ENCODE measurements at regions not wholly inside any gene's neighbourhood (a gene's known extent, or its start where the extent isn't known, plus 50 kb on each side); places are given as distances from the start of the nearest gene placed in this dataset.
"Not testable (repeated sequence)": the region's sequence is repeated elsewhere in the genome, so short reads cannot be mapped to it uniquely, and the experiment has no call there.

GRCh38 chr14:85061256-85061655, 468.7 kb upstream of the FLRT2 start:
- H3K27ac Mint-ChIP-seq: no peak overlapping the region
- no peaks in the 10 kb centered on the region for H3K27me3 Mint-ChIP-seq
- H3K4me1 Mint-ChIP-seq (ENCODE audit: low read depth): no peaks in the 10 kb centered on the region
- intact Hi-C loops (cut with micrococcal nuclease): no loop called here
- H3K4me3 Mint-ChIP-seq: no peak overlapping the region
- H3K36me3 Mint-ChIP-seq (ENCODE audit: low read depth): no peaks in the 10 kb centered on the region
- peaks cover 24% of the 10 kb centered on the region for H3K9me3 Mint-ChIP-seq

DNA sequence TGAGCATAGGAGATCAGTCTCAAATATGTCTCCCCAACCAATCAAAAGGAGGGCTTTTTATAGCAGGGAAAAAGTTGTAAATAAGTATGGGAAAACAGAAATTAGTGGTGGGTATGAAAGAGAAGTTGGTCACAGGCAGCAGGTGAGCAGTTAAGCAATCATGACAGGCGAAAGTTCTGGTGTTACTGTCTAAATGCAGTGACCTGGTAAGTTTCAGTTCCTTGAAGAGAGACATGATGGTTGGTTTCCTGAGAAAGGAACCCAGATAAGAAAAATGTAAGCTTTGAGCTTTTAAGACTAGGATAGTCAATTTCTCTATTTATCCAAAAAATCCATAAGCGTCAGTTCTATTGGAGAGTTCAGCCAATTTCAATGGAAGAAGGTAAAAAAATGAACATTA, 466.2 kb upstream of the FLRT2 start:
- H3K4me1 Mint-ChIP-seq (ENCODE audit: low read depth): no peaks in the 10 kb centered on the region
- no peaks in the 10 kb centered on the region for H3K27me3 Mint-ChIP-seq
- H3K4me3 Mint-ChIP-seq: no peak overlapping the region
- peaks cover 21% of the 10 kb centered on the region for H3K9me3 Mint-ChIP-seq
- intact Hi-C loops (cut with micrococcal nuclease): no loop called here
- H3K27ac Mint-ChIP-seq: no peak overlapping the region
- no peaks in the 10 kb centered on the region for H3K36me3 Mint-ChIP-seq (ENCODE audit: low read depth)

- no peak overlapping the region for H3K4me3 Mint-ChIP-seq
- intact Hi-C loops (cut with micrococcal nuclease): no loop called here
- no peak overlapping the region for H3K27ac Mint-ChIP-seq
- peaks cover 9% of the 10 kb centered on the region for H3K9me3 Mint-ChIP-seq
- no peaks in the 10 kb centered on the region for H3K4me1 Mint-ChIP-seq (ENCODE audit: low read depth)
- H3K27me3 Mint-ChIP-seq: no peaks in the 10 kb centered on the region
- no peaks in the 10 kb centered on the region for H3K36me3 Mint-ChIP-seq (ENCODE audit: low read depth)
These were observed 458.5 kb upstream of the FLRT2 start for GRCh38 chr14:85071447-85071846.

DNA sequence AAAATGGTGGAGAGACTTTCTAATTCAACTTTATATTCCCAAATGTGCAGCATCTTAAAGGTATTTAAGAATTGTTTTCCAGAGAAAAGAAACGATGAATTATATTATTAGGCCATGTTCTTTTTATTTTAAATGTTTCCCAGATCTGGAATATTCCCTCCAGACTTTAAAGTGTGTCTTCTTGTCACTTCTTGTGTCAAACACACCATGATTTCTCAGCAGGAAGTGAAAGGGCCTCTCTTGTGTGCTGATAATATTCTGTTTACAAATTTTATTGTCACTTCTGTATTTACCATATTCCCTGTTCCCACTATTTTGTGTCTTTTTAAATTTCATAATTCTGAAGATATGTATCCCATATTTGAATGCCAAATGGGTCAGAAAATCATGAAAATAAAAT, 455.0 kb upstream of the FLRT2 start:
- H3K27ac Mint-ChIP-seq: no peak overlapping the region
- no peaks in the 10 kb centered on the region for H3K27me3 Mint-ChIP-seq
- H3K4me3 Mint-ChIP-seq: no peak overlapping the region
- intact Hi-C loops (cut with micrococcal nuclease): no loop called here
- no peaks in the 10 kb centered on the region for H3K4me1 Mint-ChIP-seq (ENCODE audit: low read depth)
- no peaks in the 10 kb centered on the region for H3K36me3 Mint-ChIP-seq (ENCODE audit: low read depth)
- peaks cover 9% of the 10 kb centered on the region for H3K9me3 Mint-ChIP-seq

- Mint-ChIP-seq H3K27me3 (no peaks in the 10 kb centered on the region), H3K36me3 (ENCODE audit: low read depth) (no peaks in the 10 kb centered on the region), H3K27ac (no peak overlapping the region), H3K4me1 (ENCODE audit: low read depth) (no peaks in the 10 kb centered on the region), H3K9me3 (peaks cover 2% of the 10 kb centered on the region), H3K4me3 (no peak overlapping the region)
- intact Hi-C loops (cut with micrococcal nuclease): no loop called here
These were observed 454.1 kb upstream of the FLRT2 start for GRCh38 chr14:85075694-85076476.

DNA sequence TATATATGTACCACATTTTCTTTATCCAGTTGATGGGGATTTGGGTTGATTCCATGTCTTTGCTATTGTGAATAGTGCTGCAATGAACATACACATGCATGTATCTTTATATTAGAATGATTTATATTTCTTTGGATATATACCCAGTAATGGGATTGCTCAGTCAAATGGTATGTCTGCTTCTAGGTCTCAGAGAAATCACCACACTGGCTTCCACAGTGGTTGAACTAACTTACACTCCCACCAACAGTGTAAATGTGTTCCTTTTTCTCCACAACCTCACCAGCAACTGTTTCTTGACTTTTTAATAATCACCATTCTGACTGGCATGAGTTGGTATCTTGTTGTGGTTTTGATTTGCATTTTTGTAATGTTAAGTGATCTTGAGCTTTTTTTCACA, 452.2 kb upstream of the FLRT2 start:
- H3K27me3 Mint-ChIP-seq; H3K4me3 Mint-ChIP-seq; H3K27ac Mint-ChIP-seq; H3K36me3 Mint-ChIP-seq (ENCODE audit: low read depth); H3K4me1 Mint-ChIP-seq (ENCODE audit: low read depth); intact Hi-C loops (cut with micrococcal nuclease): not testable (repeated sequence)
- peaks cover 12% of the 10 kb centered on the region for H3K9me3 Mint-ChIP-seq

GRCh38 chr14:85079842-85080730, 449.9 kb upstream of the FLRT2 start:
- Mint-ChIP-seq H3K4me1 (ENCODE audit: low read depth) (no peaks in the 10 kb centered on the region), H3K4me3 (no peak overlapping the region), H3K27me3 (no peaks in the 10 kb centered on the region), H3K36me3 (ENCODE audit: low read depth) (no peaks in the 10 kb centered on the region), H3K27ac (no peak overlapping the region), H3K9me3 (peaks cover 15% of the 10 kb centered on the region)
- intact Hi-C loops (cut with micrococcal nuclease): no loop called here

- Mint-ChIP-seq H3K9me3 (peaks cover 24% of the 10 kb centered on the region), H3K36me3 (ENCODE audit: low read depth) (no peaks in the 10 kb centered on the region), H3K27me3 (no peaks in the 10 kb centered on the region), H3K4me1 (ENCODE audit: low read depth) (no peaks in the 10 kb centered on the region), H3K27ac (no peak overlapping the region), H3K4me3 (no peak overlapping the region)
- intact Hi-C loops (cut with micrococcal nuclease): no loop called here
These were observed 445.6 kb upstream of the FLRT2 start for GRCh38 chr14:85084344-85084743.

- H3K27me3 Mint-ChIP-seq: no peaks in the 10 kb centered on the region
- H3K27ac Mint-ChIP-seq: no peak overlapping the region
- H3K9me3 Mint-ChIP-seq: peaks cover 24% of the 10 kb centered on the region
- H3K36me3 Mint-ChIP-seq (ENCODE audit: low read depth): no peaks in the 10 kb centered on the region
- H3K4me1 Mint-ChIP-seq (ENCODE audit: low read depth): no peaks in the 10 kb centered on the region
- H3K4me3 Mint-ChIP-seq: no peak overlapping the region
- intact Hi-C loops (cut with micrococcal nuclease): no loop called here
These were observed 444.0 kb upstream of the FLRT2 start for GRCh38 chr14:85085981-85086380.

- Mint-ChIP-seq H3K27ac (no peak overlapping the region), H3K27me3 (no peaks in the 10 kb centered on the region), H3K9me3 (peaks cover 18% of the 10 kb centered on the region), H3K4me3 (no peak overlapping the region), H3K4me1 (ENCODE audit: low read depth) (no peaks in the 10 kb centered on the region), H3K36me3 (ENCODE audit: low read depth) (no peaks in the 10 kb centered on the region)
- intact Hi-C loops (cut with micrococcal nuclease): no loop called here
These were observed 442.7 kb upstream of the FLRT2 start for GRCh38 chr14:85087201-85087600.

GRCh38 chr14:85088192-85088591, 441.8 kb upstream of the FLRT2 start:
- no peaks in the 10 kb centered on the region for H3K36me3 Mint-ChIP-seq (ENCODE audit: low read depth)
- H3K9me3 Mint-ChIP-seq: peaks cover 9% of the 10 kb centered on the region

GRCh38 chr14:85090681-85091080, 439.3 kb upstream of the FLRT2 start:
- H3K4me3 Mint-ChIP-seq: no peak overlapping the region
- H3K4me1 Mint-ChIP-seq (ENCODE audit: low read depth): no peaks in the 10 kb centered on the region
- intact Hi-C loops (cut with micrococcal nuclease): no loop called here
- H3K27me3 Mint-ChIP-seq: no peaks in the 10 kb centered on the region
- peaks cover 9% of the 10 kb centered on the region for H3K9me3 Mint-ChIP-seq
- no peak overlapping the region for H3K27ac Mint-ChIP-seq
- no peaks in the 10 kb centered on the region for H3K36me3 Mint-ChIP-seq (ENCODE audit: low read depth)

More at GRCh38 chr14:85088192-85088591, 441.8 kb upstream of the FLRT2 start:
- intact Hi-C loops (cut with micrococcal nuclease): no loop called here
- no peaks in the 10 kb centered on the region for H3K27me3 Mint-ChIP-seq
- H3K4me1 Mint-ChIP-seq (ENCODE audit: low read depth): no peaks in the 10 kb centered on the region
- H3K4me3 Mint-ChIP-seq: no peak overlapping the region
- no peak overlapping the region for H3K27ac Mint-ChIP-seq

GRCh38 chr14:85093631-85094330, 436.2 kb upstream of the FLRT2 start:
- Mint-ChIP-seq H3K4me3 (no peak overlapping the region), H3K27ac (no peak overlapping the region), H3K4me1 (ENCODE audit: low read depth) (no peaks in the 10 kb centered on the region), H3K9me3 (no peaks in the 10 kb centered on the region), H3K27me3 (no peaks in the 10 kb centered on the region), H3K36me3 (ENCODE audit: low read depth) (no peaks in the 10 kb centered on the region)
- intact Hi-C loops (cut with micrococcal nuclease): no loop called here

GRCh38 chr14:85102591-85102990, 427.4 kb upstream of the FLRT2 start:
- intact Hi-C loops (cut with micrococcal nuclease): no loop called here
- H3K27me3 Mint-ChIP-seq: no peaks in the 10 kb centered on the region
- H3K27ac Mint-ChIP-seq: no peak overlapping the region
- no peak overlapping the region for H3K4me3 Mint-ChIP-seq
- H3K4me1 Mint-ChIP-seq (ENCODE audit: low read depth): no peaks in the 10 kb centered on the region
- H3K36me3 Mint-ChIP-seq (ENCODE audit: low read depth): no peaks in the 10 kb centered on the region
- peaks cover 10% of the 10 kb centered on the region for H3K9me3 Mint-ChIP-seq
